GM21528 (cell line): ENCODE measurements at regions not wholly inside any gene's neighbourhood (a gene's known extent, or its start where the extent isn't known, plus 50 kb on each side); places are given as distances from the start of the nearest gene placed in this dataset.
"Not testable (repeated sequence)": the region's sequence is repeated elsewhere in the genome, so short reads cannot be mapped to it uniquely, and the experiment has no call there.

Source experiments
- ATAC-seq: cut with Tn5 transposase; IDR thresholded peaks from one replicate; pipeline ENCODE4 v1.9.1; 2021; ENCODE audit warnings: mild to moderate bottlenecking, moderate library complexity; ENCODE audit not compliant: unreplicated experiment, low FRiP score

DNA sequence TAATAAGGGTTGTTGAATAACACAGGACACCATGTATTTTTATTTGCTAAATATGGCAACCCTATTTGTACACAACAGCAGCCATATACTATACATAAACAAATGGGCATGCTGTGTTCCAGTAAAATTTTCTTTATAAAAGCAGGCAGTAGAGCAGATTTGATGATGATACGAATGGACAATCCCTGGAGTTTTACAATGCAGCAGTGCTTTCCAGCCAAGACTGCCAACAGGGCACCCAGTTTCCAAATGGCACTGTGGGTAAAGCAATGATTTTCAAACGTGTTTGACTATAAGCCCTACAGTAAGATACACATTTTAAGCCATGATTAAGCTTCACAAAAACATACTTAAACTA lies 282.7 kb downstream of the NUAK1 start:
- ATAC-seq, result no peak

DNA sequence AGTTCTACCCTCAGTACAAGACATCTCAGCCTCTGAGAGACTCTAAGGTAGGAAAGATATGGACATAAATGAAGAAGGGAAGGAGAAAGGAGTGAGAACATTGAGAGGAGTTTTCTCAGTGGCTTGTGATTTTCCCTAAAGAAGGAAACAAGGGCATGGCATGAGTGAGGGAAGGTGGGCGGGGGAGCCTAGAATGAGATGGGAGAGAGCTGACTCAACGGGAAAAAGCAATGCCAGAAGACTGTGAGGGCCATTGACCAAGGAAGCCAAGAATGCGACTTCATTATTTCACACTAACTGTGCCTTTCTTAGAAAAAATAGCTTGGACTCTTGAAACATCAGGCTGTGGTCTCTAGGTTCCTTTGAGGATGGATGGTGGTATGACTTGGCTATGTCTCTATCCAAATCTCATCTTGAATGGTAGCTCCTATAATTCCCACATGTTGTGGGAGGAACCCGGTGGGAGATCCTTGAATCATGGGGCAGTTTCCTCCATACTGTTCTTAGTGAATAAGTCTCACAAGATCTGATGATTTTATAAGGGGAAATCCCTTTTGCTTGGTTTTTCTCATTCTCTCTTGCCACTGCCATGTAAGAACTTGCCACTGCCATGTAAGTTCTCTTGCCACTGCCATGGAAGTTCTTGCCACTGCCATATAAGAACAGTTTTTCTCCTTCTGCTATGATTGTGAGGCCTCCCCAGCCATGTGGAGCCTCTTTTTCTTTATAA lies 279.6 kb downstream of the NUAK1 start:
- ATAC-seq, result no peak

DNA sequence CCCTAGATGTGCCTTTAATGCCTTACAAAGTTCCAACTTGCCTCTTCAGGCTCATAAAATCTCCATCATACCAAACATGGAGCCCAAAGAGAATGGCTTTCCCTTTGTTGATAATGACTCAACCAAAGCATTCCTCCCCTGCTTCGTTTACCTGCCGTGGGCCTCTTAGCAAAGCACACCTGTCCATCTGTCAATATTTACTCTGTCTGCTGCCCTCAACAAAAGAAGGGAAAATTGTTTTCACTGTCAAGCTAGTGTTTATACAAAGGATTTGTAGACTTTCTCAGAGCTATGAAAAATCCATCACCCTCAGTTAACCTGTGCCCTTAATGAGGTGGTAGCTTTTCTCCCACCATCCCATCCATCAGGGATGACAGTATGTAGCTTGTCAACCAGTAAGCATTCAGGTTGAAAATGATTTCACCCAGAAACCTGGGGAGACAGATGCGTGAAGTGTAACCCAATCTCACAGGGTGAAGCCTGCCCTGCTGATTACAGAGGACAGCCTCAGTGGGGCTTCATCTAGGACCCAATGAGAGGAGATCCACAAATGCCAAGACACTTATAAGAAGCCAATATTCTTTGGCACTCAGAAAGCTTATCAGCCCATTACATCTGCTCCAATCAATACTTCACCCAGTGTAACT lies 278.1 kb downstream of the NUAK1 start:
- no peak for ATAC-seq

DNA sequence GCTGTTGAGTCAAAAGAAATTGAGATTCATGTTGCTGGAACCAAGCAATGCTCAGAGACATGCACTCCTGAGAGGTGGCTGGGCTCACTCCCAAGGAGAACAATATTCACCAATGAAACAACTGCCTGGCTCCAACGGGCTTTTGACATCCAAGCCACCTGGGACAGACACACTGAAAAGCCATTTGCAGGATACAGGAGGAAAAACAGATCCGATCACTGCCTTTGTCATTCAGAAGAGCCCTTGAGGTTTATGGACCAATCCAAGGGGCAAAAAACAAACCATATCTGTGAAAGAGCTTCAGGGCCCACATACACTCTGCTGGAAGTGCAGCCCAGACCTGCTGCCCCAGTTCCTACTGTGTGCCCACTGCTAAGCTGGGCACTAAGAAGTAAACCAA lies 277.5 kb downstream of the NUAK1 start:
- no peak for ATAC-seq

DNA sequence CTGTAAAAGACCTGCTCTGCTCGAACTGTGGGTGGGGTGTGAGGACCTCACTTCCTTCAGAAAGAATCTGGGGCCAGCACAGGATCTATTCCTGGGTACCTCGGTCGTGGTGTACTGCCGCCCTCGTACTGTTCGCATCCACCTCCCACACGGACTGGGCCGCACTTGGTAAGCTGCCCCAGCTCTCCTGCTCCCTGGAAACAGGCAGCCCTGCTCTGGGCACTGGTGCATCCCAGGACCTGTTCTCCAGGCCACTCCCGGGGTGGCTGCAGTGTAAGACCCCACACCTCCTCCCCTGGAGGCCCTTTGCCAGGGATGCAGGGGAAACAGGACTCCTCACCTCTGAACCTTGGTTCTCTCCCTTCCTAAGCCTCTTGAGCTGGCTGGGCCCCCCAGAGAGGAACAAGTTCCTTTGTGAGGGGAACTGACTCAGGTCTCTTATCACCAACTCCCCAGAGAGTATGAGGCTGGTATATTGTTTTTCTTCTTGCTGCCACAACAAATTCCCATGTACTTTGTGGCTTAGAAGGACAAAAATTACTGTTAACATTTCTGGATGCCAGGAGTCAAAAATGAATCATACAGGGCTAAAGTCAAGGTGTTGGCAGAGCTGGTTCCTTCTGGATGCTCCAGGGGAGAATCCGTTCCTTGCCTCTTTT lies 276.5 kb downstream of the NUAK1 start:
- ATAC-seq, result no peak

DNA sequence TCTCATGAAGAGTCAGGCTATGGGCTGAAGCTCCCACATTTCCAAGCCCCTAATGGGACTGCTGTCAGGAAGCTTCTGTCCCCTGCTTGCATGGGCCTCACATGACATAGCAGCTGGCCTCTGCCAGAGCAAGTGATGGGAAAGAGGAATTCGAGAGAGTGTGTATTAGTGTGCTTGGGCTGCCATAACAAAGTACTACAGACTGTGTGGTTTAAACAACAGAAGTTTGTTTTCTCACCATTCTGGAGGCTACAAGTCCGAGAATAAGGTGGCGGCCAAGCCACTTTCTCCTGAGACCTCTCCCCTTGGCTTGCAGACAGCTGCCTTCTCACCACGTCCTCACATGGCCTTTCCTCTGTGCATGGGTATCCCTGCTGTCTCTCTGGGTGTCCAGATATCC lies 274.4 kb downstream of the NUAK1 start:
- no peak for ATAC-seq

DNA sequence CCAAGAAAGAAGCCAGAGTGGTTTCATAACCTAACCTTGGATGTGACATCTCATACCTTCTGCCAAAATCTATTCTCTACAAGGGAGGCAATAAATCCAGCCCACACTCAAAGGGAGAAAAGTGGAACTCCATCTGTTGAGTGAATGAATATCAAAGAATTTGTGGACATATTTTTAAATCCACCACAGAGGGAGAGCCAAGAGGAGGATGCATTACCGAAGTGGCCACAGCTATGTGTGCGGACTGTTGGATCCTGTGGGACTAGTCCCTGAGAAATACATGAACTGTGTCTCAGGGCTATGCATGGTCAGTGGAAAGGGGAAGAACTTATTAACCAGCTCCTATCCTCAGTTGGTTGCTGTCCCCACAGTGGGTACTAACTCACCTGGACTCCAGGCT lies 273.9 kb downstream of the NUAK1 start:
- ATAC-seq, result no peak

DNA sequence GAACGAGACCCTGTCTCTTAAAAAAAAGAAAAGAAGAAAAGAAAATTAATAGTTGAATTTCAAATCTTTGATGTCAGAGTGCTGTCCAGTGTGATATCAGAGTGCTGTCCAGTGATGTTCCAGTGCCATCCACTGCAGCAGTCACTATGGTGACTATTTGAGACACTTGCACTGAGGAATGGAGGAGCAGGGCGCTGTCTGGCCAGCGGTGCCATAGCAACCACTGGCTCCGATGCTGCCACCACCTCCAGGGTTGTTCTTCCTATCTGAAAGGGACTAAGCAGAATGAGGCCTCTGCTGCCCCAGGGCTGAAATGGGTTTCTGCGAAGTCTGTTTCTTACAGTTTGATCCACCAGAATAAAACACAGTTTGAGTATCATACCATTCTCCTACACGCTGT lies 272.9 kb downstream of the NUAK1 start:
- no peak for ATAC-seq

DNA sequence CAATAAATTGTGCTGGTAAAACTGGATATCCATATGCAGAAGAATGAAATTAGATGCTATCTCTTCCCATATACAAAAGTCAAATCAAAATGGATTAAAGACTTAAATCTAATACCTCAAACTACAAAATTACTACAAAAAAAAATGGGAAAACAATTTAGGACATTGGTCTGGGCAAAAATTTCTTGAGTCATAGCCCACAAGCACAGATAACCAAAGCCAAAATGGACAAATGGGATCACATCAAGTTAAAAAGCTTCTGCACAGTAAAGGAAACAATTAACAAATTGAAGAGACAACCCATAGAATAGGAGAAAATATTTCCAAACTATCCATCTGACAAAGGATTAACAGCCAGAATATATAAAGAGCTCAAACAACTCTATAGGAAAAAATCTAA lies 264.6 kb downstream of the NUAK1 start:
- no peak for ATAC-seq

DNA sequence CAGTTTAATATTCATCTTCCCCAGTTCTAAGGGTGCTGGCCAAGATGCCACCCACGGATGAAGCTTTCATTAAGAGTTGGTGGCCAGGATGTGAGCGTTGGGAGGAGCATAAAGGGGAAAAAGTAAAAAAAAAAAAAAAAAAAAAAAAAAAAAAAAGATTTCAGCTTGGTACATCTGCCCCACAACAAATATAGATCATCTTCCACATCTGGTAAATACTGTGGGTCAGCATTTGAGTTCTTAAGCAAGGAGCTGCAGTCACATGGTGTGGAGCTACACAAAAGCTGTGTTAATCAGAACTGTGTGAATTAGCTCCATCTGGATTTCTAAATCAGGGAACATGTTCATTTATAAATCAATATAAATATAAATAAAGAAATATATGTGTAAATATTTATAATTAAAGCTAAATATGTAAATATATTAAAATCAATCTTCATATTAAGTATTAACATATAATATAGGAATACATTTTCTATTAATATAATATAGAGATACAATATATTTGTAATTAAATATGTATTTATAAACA lies 262.3 kb downstream of the NUAK1 start:
- ATAC-seq, result no peak

DNA sequence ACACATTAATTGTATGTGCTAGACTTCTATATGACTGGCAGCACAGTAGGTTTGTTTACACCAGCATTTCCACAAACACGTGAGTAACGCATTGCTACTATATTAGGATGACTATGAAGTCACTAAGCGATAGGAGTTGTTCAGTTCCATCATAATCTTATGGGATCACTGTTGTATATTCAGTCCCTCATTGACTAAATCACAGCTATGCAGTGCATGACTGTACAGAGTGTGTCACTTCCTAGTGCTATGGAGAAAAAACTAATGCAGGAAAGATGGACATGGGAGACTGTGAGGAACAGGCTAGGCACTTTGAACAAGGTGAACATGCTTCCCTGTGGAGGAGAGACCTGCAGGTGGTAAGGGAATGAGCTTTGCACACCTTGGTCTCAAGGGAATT lies 259.8 kb downstream of the NUAK1 start:
- no peak for ATAC-seq

DNA sequence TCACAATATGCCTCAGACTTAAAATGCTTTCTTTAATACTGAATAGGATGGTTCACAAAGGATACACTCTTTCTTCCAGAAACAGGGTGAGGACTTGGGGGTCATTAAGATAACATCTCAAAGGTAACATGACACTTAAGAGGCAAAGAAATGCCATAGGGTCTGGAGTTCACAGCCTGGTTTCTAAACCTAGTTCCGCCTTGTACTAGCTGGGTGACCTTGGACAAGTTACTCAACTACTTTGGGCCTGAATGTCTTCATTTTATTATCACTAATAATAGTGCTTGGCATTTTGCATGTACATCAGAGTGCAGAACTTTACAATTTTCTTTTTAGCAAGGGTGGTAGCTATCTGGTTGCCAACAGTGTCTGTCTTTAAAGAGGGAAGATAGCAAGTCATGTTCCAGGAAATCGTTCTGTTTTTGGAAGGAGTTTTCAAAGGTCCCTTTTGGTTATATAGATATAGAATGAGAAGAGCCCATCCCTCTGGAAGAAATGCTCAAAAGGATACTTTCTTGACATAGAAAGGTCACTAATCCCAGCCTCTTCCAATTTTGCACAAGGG lies 257.8 kb downstream of the NUAK1 start:
- ATAC-seq, result no peak

DNA sequence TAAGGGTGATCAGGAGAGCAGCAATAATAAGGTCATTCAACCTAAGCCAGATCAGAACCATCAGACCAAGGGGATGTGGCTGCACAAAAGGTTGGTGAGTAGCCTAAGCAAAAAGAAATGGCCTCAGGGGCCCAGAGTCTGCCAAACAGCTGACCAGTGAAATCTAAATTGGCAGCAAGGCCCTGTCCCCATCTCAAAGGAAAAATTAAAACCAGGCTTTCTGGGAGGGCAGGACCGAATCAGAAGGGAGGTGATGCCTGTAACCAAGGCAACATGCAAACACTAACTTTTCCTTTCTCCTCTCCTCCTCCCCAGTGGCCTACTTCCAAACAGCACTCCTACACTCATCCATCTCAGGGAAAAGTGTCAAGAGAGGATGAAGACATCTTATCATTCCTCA lies 256.4 kb downstream of the NUAK1 start:
- no peak for ATAC-seq

DNA sequence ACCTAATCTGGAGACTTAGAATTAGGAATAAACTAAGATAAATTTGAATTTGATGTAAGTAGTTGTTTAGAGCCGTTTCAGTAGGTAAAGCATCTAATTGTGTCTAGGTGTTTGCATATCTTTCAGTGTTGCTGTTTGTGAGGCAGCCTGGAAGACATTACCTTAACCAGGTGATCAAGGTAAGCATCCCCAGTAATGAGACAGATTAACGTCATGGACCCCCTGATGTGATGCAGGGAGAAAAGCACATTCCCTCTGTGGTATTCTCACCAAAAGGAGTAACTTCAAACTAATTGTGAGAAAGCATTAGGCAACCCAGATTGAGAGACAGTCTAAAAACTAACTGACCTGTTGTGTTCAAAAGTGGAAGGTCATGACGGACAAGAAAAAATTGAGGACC lies 251.6 kb downstream of the NUAK1 start:
- ATAC-seq, result no peak

DNA sequence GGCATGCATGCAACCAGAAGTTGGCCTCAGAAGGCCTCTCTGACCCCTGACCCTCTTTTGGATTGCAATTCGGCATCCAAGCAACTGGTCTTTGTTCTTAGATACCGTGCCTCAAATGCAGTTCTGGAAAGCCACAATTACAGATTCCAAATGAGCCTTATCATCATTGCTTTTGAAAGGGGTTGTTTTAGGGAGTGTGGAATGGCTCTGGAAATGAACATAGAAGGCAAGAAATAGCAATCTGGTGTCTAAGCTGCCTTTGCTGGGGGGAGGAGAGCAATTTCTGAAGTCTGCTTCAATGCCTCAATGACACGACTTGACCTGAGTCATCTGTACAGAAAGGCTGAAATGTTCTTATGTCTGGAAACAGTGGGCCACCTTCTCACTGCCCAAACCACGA lies 250.1 kb downstream of the NUAK1 start:
- ATAC-seq, result no peak

DNA sequence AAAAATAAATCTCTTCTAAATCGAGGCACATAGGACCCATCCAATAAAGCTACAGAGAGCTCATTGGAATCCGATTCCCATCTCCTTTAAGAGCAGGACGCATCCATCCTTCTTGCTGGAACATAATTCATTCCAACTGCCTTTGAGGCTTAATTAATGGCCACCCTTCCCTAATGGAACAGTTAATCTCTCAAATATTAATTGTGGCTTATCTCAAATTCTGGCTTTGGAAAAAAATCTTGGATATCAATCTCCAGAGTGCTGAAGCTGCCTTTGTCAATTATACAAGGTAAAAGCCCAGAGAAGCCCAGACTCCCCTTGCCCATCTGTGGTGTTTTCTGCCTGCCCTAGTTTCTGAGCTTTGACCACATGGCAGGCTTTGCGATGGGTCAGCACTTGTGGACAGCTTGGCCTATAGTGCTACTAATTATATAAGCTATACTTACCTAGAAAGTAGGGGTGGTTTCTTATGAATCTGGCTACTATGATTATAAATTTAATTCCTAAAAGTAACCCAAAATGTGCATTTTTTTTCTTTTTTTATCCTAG lies 246.3 kb downstream of the NUAK1 start:
- ATAC-seq, result no peak

DNA sequence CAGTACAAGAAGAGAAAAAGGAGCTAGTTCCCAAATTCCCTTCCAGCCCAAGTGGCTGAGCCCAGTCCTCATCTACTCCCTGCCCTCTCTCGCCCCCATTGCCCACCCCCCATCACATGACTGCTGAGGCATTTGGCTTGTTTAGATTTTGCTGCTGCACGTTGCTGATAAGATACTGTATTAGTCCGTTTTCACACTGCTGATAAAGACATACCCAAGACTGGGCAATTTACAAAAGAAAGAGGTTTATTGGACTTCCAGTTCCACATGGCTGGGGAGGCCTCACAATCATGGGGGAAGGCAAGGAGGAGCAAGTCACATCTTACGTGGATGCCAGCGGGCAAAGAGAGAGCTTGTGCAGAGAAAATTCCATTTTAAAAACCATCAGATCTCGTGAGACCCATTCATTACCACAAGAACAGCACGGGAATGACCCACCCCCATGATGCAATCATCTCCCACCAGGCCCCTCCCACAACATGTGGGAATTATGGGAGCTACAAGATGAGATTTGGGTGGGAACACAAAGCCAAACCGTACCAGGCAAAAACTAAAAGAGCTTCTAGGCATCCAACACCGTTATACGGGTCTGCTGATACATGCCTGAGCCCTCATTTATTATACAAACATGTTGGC lies 243.4 kb downstream of the NUAK1 start:
- ATAC-seq, result not testable (repeated sequence)

DNA sequence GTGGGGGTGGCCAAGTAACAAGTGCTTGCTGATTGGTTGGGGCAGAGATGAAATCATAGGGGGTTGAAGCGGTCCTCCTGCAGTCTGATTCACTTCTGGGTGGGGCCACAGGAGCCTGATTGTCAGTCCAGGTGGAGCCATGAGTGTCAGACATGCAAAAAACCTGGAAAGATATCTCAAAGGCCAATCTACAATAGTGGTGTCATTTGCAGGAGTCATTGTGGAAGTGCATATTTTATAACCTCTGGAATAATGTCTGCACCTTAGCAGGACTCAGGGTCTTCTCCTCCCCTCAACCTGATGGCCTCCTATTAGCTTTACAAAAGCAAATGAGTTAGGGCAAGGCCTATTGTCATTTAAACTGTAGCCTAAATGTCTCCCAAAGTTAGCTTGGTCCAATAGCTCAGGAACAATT lies 241.4 kb downstream of the NUAK1 start:
- no peak for ATAC-seq

DNA sequence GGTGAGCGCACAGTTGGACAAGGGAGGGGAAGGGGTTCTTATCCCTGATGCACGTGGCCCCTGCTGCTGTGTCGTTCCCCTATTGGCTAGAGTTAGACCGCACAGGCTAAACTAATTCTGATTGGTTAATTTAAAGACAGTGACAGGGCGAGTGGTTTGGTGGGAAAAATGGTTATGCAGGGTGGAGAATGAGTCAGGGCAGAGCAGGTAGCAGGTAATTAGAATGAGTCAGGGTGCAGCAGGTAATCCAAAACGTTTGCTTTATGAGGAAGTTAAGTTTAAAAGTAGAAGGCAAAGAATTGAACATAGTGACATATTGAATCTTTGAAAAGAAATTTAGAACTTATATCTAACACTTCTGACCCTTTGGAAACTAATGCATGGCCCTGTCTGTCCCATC lies 240.5 kb downstream of the NUAK1 start:
- not testable (repeated sequence) for ATAC-seq

DNA sequence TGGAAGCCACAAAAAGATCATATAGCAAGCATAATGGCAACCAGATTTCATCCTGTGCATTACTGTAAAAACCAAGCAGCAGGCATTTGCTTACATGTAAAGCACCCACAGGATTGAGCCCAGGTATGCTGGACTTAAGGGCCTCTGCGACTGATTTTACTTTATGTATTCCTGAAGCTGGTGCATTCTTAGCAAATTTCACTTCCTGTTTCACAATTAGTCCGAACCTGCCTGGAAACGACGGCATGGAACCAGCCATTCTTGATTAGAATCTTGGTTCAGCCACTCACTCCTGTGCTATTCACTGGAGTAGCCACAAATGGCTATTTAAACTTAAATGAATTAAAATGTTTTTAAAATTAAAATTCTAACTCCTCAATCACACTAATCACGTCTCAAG lies 239.2 kb downstream of the NUAK1 start:
- ATAC-seq, result no peak

DNA sequence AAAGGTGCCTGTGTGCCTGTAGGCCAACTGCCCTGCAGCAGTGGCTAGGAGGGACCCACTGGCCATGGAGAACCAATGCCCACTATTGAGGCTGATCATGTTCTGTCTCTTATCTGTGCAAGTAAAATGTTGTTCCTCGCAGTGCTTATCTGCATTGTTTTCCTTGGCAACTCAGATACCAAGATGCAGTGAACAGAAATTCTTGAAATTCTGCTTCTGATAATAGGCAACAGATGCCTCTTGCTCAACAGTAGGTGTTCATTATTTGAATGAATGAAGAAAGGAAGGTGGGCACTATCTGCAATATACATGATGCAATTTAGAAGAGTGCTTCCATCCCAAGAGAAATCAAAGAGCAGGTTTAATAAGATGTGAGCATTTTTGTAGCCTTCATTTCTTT lies 232.2 kb downstream of the NUAK1 start:
- ATAC-seq, result no peak
